GM18870 (cell line): ENCODE measurements at regions not wholly inside any gene's neighbourhood (a gene's known extent, or its start where the extent isn't known, plus 50 kb on each side); places are given as distances from the start of the nearest gene placed in this dataset.
"Not testable (repeated sequence)": the region's sequence is repeated elsewhere in the genome, so short reads cannot be mapped to it uniquely, and the experiment has no call there.

Experiments used
- ATAC-seq: cut with Tn5 transposase; IDR thresholded peaks from one replicate; pipeline ENCODE4 v1.9.1; 2021; ENCODE audit warnings: moderate library complexity; ENCODE audit not compliant: unreplicated experiment

- ATAC-seq, result no peak
These were observed 981.1 kb downstream of the PCDH7 start for GRCh38 chr4:31701256-31701655.

GRCh38 chr4:31702326-31702725, 982.2 kb downstream of the PCDH7 start:
- no peak for ATAC-seq

- ATAC-seq, result no peak
These were observed 994.1 kb downstream of the PCDH7 start for GRCh38 chr4:31714238-31714637.

GRCh38 chr4:31715302-31715701, 995.1 kb downstream of the PCDH7 start:
- ATAC-seq, result no peak

GRCh38 chr4:31727030-31727429, 1006.9 kb downstream of the PCDH7 start:
- no peak for ATAC-seq

GRCh38 chr4:31735004-31735403, 1014.8 kb downstream of the PCDH7 start:
- ATAC-seq, result no peak

DNA sequence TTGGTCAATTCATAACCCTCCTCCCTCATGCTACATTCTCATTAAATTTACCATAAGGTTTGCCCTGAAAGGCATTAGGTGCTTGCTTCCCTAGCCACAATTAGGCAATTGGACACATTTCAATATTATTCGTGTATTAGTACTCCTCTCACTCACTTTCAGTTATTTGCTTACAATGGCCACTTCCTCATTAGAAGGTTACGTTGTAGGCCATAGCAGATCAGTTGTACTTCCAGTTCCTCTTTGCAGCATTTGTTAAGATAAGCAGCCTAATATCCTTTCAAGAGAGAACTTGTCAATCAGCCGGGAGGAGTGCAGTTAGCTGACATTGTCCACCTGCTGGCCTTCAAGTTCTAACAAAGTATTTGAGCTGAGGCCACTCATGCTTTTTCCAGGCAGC, 1017.2 kb downstream of the PCDH7 start:
- no peak for ATAC-seq

- no peak for ATAC-seq
These were observed 1021.2 kb downstream of the PCDH7 start for GRCh38 chr4:31741326-31741725.

DNA sequence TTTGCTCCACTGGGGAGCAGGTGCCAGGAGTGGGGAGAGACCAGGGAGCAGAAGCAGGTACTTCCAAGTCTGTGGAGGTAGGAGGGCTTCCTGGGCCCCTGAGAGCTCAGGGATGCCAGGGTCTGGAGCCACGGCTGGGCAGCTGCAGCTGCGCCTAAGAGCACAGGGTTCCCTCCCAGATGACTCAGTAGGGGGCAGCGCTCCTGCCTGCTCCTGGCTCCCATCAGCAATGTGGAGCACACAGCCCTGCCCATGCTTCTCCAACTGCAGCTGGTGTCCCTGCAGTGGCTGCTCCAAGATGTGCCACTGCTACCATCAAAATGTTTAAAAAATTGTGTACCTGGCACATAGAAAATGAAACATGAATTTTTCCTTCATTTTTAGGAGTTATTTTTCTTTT, 1028.2 kb downstream of the PCDH7 start:
- ATAC-seq, result no peak

DNA sequence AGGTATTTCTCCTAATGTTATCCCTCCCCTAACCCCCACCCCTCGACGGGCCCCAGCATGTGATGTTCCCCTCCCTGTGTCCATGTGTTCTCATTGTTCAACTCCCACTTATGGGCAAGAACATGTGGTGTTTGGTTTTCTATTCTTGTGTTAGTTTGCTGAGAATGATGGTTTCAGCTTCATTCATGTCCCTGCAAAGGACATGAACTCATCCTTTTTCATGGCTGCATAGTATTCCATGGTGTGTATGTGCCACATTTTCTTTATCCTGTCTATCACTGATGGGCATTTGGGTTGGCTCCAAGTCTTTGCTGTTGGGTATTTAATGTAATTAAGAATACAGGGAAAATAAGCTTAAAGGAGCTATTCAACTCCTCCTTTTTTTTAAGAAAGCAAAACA, 1030.4 kb downstream of the PCDH7 start:
- not testable (repeated sequence) for ATAC-seq

- ATAC-seq, result no peak
These were observed 1035.6 kb downstream of the PCDH7 start for GRCh38 chr4:31755751-31756150.

DNA sequence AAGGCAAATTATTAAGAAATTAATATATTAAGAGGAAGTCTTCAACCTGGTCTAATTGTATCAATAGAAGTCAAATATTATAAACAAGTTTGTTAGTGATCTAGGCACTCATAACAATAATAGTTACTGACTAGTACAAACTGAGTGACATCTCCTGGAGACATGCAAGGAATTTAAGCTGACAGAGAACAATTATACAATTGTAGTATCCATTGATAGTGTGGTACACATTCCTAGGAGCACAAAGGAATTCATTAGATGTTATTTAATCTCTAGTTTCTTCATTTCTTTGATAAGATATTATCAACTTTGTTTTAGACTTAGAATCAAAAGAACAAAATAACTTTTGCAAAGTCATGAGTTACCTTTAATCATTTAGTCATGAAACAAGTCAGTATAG, 1048.6 kb downstream of the PCDH7 start:
- ATAC-seq, result no peak

GRCh38 chr4:31783311-31783710, 1063.1 kb downstream of the PCDH7 start:
- no peak for ATAC-seq

DNA sequence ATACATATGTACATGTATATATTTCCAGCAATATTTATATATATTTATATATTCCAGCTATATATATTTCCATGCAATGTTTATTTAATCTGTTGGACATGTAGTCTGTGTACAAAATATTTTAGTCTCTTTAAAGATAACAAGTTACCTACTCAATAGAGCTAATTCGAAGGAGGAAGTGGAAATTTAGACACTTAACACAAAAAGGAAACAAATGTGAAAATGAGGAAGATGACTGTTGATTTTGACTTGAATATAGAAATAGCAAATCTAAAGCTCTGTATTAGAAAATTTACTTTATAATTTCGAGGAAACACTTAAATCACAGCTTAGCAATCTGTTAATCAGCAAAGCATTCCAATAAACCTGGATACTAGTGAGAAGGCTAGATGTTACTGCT, 1064.4 kb downstream of the PCDH7 start:
- no peak for ATAC-seq

DNA sequence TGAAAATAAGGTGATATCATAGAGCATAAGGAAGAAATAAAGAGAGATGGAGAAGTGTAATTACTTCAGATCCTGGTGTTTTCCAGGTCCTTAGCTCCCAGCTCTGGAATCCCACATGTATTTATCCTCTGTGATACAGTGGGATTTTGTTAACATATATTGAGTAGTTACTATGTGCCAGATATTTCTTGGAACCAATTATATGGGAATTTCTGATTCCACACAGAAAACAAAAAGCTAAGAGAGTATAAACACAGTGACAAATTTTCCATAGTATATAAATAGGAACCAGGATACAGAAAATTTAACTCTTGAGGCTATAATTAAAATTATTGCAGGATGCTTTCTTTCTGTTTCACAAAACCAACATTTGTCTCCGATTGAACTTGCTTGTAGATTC, 1067.5 kb downstream of the PCDH7 start:
- no peak for ATAC-seq

DNA sequence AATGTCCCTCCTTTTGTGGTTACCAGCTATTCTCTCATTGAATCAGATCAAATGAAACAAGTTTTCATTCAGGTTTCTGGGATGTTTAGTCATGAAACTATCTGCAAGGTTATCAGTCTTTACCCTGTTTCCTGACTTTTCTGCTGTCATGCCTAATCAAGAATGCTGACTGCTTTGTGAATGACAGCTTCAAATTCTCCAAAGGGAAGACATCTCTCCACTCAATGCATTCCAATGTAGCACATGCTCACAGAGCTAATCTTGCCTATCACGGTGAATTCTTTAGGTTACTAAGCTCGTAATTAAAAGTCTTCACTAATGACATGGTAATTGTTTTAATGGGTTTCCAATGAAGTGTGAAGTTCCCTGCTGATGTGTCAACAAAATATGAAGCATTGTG, 1068.5 kb downstream of the PCDH7 start:
- ATAC-seq, result no peak

DNA sequence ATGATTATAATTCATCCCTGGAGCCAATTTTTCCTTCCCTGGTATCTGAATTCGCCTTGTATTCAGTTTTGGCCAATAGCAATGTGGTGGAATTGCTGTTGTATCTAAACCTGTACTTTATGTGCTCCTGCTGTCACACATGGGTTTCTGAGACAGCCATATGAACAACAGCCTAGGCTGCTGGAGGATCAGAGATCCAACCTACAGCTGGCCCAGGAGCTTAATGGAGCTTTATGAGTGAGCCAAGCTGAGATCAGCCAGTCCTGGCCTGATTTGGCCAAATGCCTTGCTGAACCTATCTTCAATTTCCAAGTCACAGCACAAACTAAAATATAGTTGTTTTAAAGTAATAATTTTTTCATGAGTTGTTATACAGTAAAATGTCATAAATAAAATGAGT, 1071.5 kb downstream of the PCDH7 start:
- no peak for ATAC-seq

DNA sequence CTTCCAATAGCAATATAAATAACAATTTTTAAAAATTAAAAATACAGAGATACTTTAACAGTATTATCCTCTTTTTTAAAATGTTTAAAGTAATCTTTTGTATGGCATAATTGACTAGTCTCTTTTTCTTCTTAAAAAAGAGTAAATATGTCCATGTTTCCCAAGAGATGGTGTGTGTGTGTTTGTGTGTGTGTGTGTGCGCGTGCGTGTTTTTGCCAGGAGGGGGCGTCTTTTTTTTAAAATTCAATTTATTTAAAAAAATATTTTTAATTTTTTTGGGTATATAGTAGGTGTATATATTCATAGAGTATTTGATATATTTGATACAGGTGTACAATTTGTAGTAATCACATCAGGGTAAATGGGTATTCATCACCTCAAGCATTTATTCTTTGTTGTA, 1073.7 kb downstream of the PCDH7 start:
- no peak for ATAC-seq

GRCh38 chr4:31797052-31797451, 1076.9 kb downstream of the PCDH7 start:
- not testable (repeated sequence) for ATAC-seq

DNA sequence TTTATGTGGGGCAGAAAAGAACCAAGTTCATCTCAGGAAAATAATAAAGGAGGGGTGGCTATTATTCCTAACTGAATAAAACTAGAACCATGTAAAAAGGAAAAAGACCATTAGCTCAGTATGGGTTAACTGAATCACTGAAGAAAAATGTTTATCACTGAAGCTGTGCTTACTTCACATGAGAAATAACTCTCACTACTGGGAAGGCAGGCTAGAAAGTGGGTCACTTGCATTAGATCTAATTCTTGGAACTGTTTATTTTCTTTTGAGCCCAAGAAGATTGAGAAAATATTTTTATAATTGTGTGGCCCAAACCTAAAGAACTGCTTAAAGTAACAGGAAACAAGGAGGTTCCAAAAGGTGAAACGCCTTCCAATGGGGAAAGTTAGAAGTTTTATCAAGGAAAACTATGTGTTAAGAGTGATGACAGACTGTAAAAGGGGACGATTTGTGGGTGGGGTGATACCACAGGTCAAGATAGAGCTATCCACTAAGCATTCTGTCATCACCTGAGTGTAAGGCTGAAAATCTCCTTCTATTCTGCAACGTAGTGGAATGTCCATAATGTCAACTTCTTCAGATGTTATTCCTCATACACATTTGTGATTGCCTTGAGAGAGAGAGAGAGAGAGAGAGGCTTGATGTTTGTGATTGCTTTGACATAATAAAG, 1083.5 kb downstream of the PCDH7 start:
- ATAC-seq, result no peak

DNA sequence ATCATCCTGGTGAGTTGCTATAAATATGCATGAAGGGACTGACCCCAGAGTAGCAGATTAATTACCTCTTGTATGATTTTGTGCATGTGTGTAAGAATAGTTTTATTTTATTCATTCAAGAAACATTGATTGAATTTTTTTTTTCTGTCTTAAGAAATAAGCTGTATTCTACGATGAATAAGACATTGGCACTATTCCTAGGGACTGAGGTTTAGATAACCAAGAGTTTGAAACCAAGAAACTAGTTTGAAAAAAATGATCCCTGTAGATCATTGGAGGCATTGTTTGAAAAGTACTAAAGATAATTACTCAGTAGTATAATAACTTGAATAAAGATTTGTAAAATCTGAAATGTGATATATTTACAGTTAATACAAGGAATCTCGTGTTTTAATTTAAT, 1086.9 kb downstream of the PCDH7 start:
- no peak for ATAC-seq

DNA sequence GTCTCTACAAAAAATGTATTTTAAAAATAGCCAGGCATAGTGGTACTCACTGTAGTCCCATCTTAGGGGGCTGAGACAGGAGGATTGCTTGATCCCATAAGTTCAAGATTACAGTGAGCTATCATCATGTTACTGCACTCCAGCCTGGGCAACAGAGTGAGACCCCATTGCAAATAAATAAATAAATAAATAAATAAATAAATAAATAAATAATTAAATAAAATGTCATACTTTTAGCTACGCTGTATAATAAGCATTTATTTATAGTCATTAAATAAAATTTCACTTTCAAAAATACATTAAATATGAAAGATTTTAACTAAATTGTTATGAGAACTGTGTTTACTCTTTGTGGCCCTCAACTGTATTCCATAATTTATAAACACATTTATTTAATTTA, 1124.2 kb downstream of the PCDH7 start:
- no peak for ATAC-seq

- no peak for ATAC-seq
These were observed 1131.8 kb downstream of the PCDH7 start for GRCh38 chr4:31851946-31852345.
